ENCODE measurements at regions not wholly inside any gene's neighbourhood (a gene's known extent, or its start where the extent isn't known, plus 50 kb on each side); places are given as distances from the start of the nearest gene placed in this dataset.

DNA sequence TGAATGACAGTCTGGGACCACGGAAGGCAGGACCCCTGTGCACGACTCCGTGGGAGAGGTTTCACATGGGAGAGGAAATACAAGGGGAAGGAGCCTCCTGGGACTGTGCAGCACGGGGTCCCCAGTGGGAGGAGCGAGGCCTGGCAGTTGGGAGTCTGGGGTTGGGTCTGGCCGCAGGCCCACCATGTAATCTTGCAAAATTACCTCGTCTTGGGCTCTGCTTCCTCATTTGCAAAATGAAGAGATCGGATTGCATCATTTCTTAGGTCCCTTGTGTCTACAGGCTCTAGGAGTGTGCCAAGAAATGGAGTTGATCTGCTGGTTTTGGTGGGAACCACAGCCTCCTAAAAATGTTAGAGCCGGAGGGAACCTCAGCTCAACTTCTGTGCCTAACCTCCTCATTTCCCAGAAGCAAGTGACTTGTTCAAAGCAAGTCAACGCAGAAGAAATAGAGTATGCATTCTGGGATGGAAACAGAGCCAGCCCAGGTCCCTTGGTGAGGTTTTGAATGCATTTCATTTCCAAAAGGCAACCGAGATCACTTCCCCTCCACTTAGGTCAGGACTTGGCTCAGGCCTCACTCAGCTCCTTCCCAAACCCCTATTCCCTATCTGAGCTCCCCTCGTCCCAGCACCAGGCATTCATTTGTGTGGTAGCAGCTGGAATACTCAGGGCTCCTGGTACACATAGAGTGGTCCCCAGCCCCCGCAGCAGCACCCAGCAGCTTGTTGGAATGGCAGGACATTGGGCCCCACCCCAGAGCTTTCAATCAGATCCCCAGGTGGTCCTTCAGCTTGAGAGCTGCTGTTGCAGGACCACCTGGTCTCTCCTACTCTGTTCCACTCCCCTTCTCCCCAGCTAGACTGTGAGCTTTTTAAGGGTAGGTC lies 267.7 kb downstream of the XXYLT1 start:
- Histone ChIP-seq H3K27me3 (ENCODE audit: insufficient read depth, low read length, poor library complexity, severe bottlenecking) (no peaks in the 10 kb centered on the region), H3K9me2 (replicated peaks; ENCODE audit: low read depth, low read length) (no peaks in the 10 kb centered on the region), H3K9ac (ENCODE audit: low read depth, low read length, poor library complexity, severe bottlenecking) (peak overlapping the region; percentile 3), H3K36me3 (ENCODE audit: insufficient read depth, low read length) (no peaks in the 10 kb centered on the region), H3K4me3 (ENCODE audit: low read length, poor library complexity, severe bottlenecking) (no peak overlapping the region), H3K4me1 (ENCODE audit: insufficient read depth, low read length, poor library complexity, severe bottlenecking) (peaks cover 21% of the 10 kb centered on the region), H3K9me3 (ENCODE audit: insufficient read depth, low read depth, low read length) (no peaks in the 10 kb centered on the region), H2AFZ (ENCODE audit: low read length) (no peak overlapping the region), H4K20me1 (ENCODE audit: insufficient read depth, low read length, poor library complexity, severe bottlenecking) (no peaks in the 10 kb centered on the region), H3K4me2 (ENCODE audit: low read depth, low read length, poor library complexity, severe bottlenecking) (no peak overlapping the region), H3K79me2 (ENCODE audit: insufficient read depth, low read length) (no peaks in the 10 kb centered on the region), H3F3A (ENCODE audit: low read depth) (no peaks in the 10 kb centered on the region)
- TF ChIP-seq EZH2phosphoT487 (IDR thresholded peaks at IDR 0.05; ENCODE audit: borderline replicate concordance), result no peak
- TF ChIP-seq, protein P1, sequence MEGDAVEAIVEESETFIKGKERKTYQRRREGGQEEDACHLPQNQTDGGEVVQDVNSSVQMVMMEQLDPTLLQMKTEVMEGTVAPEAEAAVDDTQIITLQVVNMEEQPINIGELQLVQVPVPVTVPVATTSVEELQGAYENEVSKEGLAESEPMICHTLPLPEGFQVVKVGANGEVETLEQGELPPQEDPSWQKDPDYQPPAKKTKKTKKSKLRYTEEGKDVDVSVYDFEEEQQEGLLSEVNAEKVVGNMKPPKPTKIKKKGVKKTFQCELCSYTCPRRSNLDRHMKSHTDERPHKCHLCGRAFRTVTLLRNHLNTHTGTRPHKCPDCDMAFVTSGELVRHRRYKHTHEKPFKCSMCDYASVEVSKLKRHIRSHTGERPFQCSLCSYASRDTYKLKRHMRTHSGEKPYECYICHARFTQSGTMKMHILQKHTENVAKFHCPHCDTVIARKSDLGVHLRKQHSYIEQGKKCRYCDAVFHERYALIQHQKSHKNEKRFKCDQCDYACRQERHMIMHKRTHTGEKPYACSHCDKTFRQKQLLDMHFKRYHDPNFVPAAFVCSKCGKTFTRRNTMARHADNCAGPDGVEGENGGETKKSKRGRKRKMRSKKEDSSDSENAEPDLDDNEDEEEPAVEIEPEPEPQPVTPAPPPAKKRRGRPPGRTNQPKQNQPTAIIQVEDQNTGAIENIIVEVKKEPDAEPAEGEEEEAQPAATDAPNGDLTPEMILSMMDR (conservative IDR thresholded peaks at IDR 0.05; ENCODE audit: low read length), result no peak

DNA sequence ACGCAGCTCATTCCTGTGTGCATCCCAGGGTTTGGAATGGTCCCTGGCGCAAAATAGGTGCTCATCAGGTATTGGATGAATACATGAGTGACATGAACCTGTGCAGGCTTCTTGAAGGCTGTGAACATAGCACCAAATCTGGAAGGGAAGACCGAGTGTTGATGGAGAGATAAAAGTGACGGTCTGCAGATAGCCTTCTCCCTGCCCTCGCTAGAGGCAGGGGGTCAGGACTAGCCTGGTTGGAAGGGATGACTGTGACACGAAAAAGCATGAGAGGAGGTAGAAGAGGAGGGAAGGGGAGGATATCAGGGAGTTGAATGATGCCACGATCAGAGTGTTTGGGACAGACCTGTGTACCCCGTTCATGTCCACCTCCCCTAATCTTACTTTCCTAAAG lies 267.1 kb downstream of the XXYLT1 start:
- H3F3A ChIP-seq (ENCODE audit: low read depth), result no peaks in the 10 kb centered on the region
- H4K20me1 ChIP-seq (ENCODE audit: insufficient read depth, low read length, poor library complexity, severe bottlenecking), result no peaks in the 10 kb centered on the region
- no peaks in the 10 kb centered on the region for H3K36me3 ChIP-seq (ENCODE audit: insufficient read depth, low read length)
- H3K4me3 ChIP-seq (ENCODE audit: low read length, poor library complexity, severe bottlenecking), result no peak overlapping the region
- TF ChIP-seq, protein P1 (conservative IDR thresholded peaks at IDR 0.05; ENCODE audit: low read length), result no peak
- H3K79me2 ChIP-seq (ENCODE audit: insufficient read depth, low read length), result no peaks in the 10 kb centered on the region
- H3K9me2 ChIP-seq (replicated peaks; ENCODE audit: low read depth, low read length), result no peaks in the 10 kb centered on the region
- no peaks in the 10 kb centered on the region for H3K27me3 ChIP-seq (ENCODE audit: insufficient read depth, low read length, poor library complexity, severe bottlenecking)
- H3K4me1 ChIP-seq (ENCODE audit: insufficient read depth, low read length, poor library complexity, severe bottlenecking), result peaks cover 21% of the 10 kb centered on the region
- no peak overlapping the region for H3K9ac ChIP-seq (ENCODE audit: low read depth, low read length, poor library complexity, severe bottlenecking)
- no peaks in the 10 kb centered on the region for H3K9me3 ChIP-seq (ENCODE audit: insufficient read depth, low read depth, low read length)
- H2AFZ ChIP-seq (ENCODE audit: low read length), result no peak overlapping the region
- H3K4me2 ChIP-seq (ENCODE audit: low read depth, low read length, poor library complexity, severe bottlenecking), result no peak overlapping the region

DNA sequence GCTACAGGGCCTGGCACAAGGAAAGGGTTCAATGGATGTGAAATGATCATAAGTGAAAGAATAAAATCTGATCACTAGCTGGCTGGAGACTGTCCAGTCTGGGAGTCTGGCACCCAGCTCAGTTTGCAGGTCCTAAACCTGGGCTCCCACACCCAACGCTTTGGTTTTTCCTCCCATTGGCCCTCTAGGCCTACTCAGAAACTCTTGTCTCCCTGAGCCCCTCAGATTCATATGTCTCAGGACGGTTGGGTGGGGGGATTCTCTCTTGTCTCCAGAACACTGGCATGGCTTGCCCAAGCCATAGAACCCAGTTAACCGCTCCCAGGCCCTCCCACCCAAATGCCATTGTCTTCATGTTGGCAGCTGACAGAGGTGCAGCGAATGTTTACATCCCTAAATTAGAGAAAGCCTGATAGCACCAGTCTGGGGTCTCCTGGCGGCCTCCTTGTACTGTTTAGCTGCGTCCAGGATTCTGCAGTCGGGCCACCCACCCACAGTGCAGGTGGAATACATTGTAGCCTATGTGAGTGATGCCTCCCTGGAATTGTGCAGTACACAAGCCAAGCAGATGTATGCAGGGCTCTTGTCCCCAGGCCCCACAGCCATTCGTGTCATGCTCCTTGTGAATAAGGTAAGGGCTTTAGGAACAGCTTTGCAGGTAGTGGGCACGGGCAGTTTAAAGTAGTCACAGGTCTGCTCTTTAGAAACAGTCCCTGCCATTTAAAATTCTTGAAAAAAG lies 266.3 kb downstream of the XXYLT1 start:
- H3K4me3 ChIP-seq (ENCODE audit: low read length, poor library complexity, severe bottlenecking), result no peak overlapping the region
- no peaks in the 10 kb centered on the region for H4K20me1 ChIP-seq (ENCODE audit: insufficient read depth, low read length, poor library complexity, severe bottlenecking)
- no peaks in the 10 kb centered on the region for H3K9me3 ChIP-seq (ENCODE audit: insufficient read depth, low read depth, low read length)
- H3K4me2 ChIP-seq (ENCODE audit: low read depth, low read length, poor library complexity, severe bottlenecking), result no peak overlapping the region
- no peak overlapping the region for H2AFZ ChIP-seq (ENCODE audit: low read length)
- no peaks in the 10 kb centered on the region for H3K9me2 ChIP-seq (replicated peaks; ENCODE audit: low read depth, low read length)
- H3K36me3 ChIP-seq (ENCODE audit: insufficient read depth, low read length), result no peaks in the 10 kb centered on the region
- no peak overlapping the region for H3K9ac ChIP-seq (ENCODE audit: low read depth, low read length, poor library complexity, severe bottlenecking)
- peaks cover 21% of the 10 kb centered on the region for H3K4me1 ChIP-seq (ENCODE audit: insufficient read depth, low read length, poor library complexity, severe bottlenecking)
- H3K79me2 ChIP-seq (ENCODE audit: insufficient read depth, low read length), result no peaks in the 10 kb centered on the region
- no peaks in the 10 kb centered on the region for H3F3A ChIP-seq (ENCODE audit: low read depth)
- H3K27me3 ChIP-seq (ENCODE audit: insufficient read depth, low read length, poor library complexity, severe bottlenecking), result no peaks in the 10 kb centered on the region
- TF ChIP-seq, protein P1 (conservative IDR thresholded peaks at IDR 0.05; ENCODE audit: low read length), result no peak
- TF ChIP-seq EZH2phosphoT487 (IDR thresholded peaks at IDR 0.05; ENCODE audit: borderline replicate concordance), result no peak

Data from Loucy (cell line).